BE2C (cell line): ENCODE measurements at regions not wholly inside any gene's neighbourhood (a gene's known extent, or its start where the extent isn't known, plus 50 kb on each side); places are given as distances from the start of the nearest gene placed in this dataset.
"Not testable (repeated sequence)": the region's sequence is repeated elsewhere in the genome, so short reads cannot be mapped to it uniquely, and the experiment has no call there.

Experiments
- DNase-seq: peaks from one replicate; pipeline ENCODE4 v3.0.0-alpha.2; 2020
- H3K27me3 ChIP-seq: fragments of 250-450 bp; sonication (Bioruptor Pico); 2 replicates; pipeline ENCODE4 v1.5.1; 2020; ENCODE audit warnings: mild to moderate bottlenecking
- H3K36me3 ChIP-seq: fragments of 250-450 bp; sonication (Bioruptor Pico); 2 replicates; pipeline ENCODE4 v1.5.1; 2020; ENCODE audit warnings: mild to moderate bottlenecking
- H3K4me1 ChIP-seq: fragments of 250-450 bp; sonication (Bioruptor Pico); 2 replicates; pipeline ENCODE4 v1.5.1; 2020
- H3K4me3 ChIP-seq: 2 replicates; pipeline ENCODE4 v1.5.1; 2011; ENCODE audit warnings: low read depth, low read length
- H3K9me3 ChIP-seq: fragments of 250-450 bp; sonication (Bioruptor Pico); 2 replicates; pipeline ENCODE4 v1.5.1; 2020
- TF ChIP-seq, protein P1 (sequence below): IDR thresholded peaks from 2 replicates; pipeline ENCODE4 v1.5.1; 2012; ENCODE audit warnings: mild to moderate bottlenecking, low read depth, low read length

DNA sequence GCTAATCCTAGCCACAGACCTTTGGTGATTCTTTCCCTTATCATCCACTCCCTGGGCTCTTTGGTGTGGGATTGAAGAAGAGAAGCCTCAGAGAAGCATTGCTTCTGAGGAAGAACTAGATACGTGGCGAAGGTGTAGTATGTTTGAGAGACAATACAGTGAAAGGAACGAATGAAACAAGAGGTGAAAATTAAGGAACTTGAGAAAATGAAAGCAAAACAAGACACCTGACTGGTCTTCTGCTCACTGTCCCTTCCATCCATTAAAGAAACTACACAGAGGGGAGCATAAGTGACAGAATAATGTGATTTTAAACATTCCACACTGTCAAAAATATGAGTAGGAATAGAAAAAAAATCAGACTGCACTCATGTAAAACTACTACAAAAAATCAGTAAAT lies 219.6 kb upstream of the NPSR1 start:
- DNase-seq: no peak
- no peaks in the 10 kb centered on the region for H3K27me3 ChIP-seq
- no peaks in the 10 kb centered on the region for H3K9me3 ChIP-seq
- H3K36me3 ChIP-seq: no peaks in the 10 kb centered on the region
- TF ChIP-seq, protein P1, sequence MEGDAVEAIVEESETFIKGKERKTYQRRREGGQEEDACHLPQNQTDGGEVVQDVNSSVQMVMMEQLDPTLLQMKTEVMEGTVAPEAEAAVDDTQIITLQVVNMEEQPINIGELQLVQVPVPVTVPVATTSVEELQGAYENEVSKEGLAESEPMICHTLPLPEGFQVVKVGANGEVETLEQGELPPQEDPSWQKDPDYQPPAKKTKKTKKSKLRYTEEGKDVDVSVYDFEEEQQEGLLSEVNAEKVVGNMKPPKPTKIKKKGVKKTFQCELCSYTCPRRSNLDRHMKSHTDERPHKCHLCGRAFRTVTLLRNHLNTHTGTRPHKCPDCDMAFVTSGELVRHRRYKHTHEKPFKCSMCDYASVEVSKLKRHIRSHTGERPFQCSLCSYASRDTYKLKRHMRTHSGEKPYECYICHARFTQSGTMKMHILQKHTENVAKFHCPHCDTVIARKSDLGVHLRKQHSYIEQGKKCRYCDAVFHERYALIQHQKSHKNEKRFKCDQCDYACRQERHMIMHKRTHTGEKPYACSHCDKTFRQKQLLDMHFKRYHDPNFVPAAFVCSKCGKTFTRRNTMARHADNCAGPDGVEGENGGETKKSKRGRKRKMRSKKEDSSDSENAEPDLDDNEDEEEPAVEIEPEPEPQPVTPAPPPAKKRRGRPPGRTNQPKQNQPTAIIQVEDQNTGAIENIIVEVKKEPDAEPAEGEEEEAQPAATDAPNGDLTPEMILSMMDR: no peak
- H3K4me1 ChIP-seq: no peaks in the 10 kb centered on the region
- H3K4me3 ChIP-seq: no peak overlapping the region

DNA sequence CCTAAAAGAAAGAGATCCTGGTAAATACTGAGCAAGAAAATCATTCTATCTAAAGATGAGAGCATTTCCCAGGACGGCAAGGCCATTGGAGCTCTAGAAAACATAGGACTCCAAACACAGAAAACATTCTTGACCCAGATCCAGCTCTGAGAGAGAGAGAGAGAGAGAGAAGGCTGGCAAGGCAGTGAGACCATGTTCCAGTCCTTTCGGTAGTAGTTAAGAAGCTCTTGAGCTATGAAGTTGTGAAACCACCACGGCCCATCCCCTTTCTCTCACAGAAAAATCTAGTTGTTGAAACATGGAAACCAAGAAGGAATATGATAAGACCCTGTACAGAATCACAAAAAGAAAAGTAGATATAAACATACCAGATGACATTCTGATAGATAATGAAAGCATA lies 212.4 kb upstream of the NPSR1 start:
- Histone ChIP-seq H3K4me3 (no peak overlapping the region), H3K4me1 (no peaks in the 10 kb centered on the region), H3K36me3 (no peaks in the 10 kb centered on the region), H3K9me3 (no peaks in the 10 kb centered on the region), H3K27me3 (no peaks in the 10 kb centered on the region)
- TF ChIP-seq, protein P1: no peak
- DNase-seq: no peak

DNA sequence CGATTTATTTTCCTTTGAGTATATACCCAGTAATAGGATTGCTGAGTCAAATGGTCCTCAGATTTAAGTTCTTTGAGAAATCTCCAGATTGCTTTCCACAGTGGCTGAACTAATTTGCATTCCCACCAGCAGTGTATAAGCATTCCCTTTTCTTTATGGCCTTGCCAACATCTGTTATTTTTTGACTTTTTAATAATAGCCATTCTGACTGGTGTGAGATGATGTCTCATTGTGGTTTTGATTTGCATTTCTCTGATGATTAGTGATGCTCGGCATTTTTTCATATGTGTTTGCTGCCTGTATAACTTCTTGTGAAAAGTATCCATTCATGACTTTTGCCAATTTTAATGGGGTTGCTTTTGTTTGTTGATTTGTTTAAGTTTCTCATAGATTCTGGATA lies 209.5 kb upstream of the NPSR1 start:
- H3K27me3 ChIP-seq: not testable (repeated sequence)

DNA sequence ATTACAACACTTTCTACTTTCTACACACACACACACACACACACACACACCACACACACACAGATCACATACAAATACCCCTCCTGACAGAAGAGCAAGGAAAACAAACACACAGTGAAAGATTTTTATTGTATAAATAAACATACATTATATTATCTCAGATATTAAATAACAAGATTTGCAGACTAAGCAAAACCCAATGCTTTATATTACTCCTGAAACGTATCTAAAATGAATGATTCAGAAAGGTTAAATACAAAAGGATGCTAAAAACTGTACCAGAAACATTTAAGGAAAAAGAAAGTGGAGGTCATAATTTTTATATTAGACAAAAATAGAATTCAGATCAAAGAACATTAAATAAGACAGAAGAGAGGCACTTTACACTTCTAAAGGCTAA lies 208.3 kb upstream of the NPSR1 start:
- DNase-seq: no peak
- no peaks in the 10 kb centered on the region for H3K27me3 ChIP-seq
- H3K4me3 ChIP-seq: no peak overlapping the region
- H3K36me3 ChIP-seq: no peaks in the 10 kb centered on the region
- TF ChIP-seq, protein P1: no peak
- no peaks in the 10 kb centered on the region for H3K4me1 ChIP-seq
- H3K9me3 ChIP-seq: no peaks in the 10 kb centered on the region

More for the DNA sequence above, 209.5 kb upstream of the NPSR1 start:
- DNase-seq, H3K4me3 ChIP-seq, H3K4me1 ChIP-seq, H3K36me3 ChIP-seq, H3K9me3 ChIP-seq: not testable (repeated sequence)

DNA sequence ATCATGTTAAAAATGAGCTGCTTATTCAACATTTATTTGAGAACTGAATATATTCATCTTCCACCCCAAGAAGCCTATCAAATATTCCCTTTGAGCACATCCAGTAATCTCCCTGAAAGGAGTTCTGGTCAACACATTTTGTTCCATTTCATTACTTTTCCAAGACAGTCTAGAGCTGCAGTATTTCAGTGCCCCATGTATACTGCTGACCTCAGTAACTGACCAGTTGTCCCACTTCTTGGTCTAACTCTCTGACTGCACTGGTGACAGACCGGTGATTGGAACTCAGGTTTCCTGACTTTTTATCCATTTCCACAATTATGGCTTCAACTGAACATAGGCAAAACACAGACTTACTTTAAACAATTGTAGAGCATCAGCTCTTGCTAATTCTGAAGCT lies 206.8 kb upstream of the NPSR1 start:
- TF ChIP-seq, protein P1: no peak
- Histone ChIP-seq H3K36me3 (no peaks in the 10 kb centered on the region), H3K4me1 (no peaks in the 10 kb centered on the region), H3K27me3 (no peaks in the 10 kb centered on the region), H3K4me3 (no peak overlapping the region), H3K9me3 (no peaks in the 10 kb centered on the region)
- no peak for DNase-seq

DNA sequence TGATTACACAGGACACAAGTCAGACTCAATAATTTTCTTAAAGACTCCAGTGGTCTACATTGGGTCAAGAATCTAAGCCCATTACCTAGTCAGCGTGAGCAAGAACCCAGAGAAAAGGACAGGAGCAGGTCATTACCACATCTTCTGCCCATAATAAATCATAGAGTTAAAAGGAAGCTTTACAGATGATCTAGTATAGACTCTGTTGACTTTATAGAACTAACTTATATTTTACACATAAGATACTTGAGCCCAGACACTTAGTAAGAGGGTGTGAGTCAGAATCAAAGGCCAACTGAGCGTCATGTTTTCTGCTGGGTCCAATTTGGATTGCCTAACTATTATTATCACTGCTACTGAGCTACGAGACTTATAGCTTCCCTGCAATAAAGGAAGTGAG lies 206.1 kb upstream of the NPSR1 start:
- no peaks in the 10 kb centered on the region for H3K4me1 ChIP-seq
- H3K36me3 ChIP-seq: no peaks in the 10 kb centered on the region

More for the DNA sequence above, 206.1 kb upstream of the NPSR1 start:
- Histone ChIP-seq H3K27me3 (no peaks in the 10 kb centered on the region), H3K9me3 (no peaks in the 10 kb centered on the region), H3K4me3 (no peak overlapping the region)
- no peak for DNase-seq
- TF ChIP-seq, protein P1: no peak
